Right hindlimb (tissue), 1 donor: ENCODE measurements at regions not wholly inside any gene's neighbourhood (a gene's known extent, or its start where the extent isn't known, plus 50 kb on each side); places are given as distances from the start of the nearest gene placed in this dataset.
"Not testable (repeated sequence)": the region's sequence is repeated elsewhere in the genome, so short reads cannot be mapped to it uniquely, and the experiment has no call there.

Source experiments
- DNase-seq: peaks from one replicate; pipeline ENCODE4 v3.0.0-alpha.2; 2018

- no peak for DNase-seq
Measured at GRCh38 chr13:87582399-87582798, 88.8 kb upstream of the SLITRK5 start.

- DNase-seq = no peak
Measured at GRCh38 chr13:87590518-87590917, 80.7 kb upstream of the SLITRK5 start.

- not testable (repeated sequence) for DNase-seq
Measured at GRCh38 chr13:87604437-87604836, 66.7 kb upstream of the SLITRK5 start.

DNA sequence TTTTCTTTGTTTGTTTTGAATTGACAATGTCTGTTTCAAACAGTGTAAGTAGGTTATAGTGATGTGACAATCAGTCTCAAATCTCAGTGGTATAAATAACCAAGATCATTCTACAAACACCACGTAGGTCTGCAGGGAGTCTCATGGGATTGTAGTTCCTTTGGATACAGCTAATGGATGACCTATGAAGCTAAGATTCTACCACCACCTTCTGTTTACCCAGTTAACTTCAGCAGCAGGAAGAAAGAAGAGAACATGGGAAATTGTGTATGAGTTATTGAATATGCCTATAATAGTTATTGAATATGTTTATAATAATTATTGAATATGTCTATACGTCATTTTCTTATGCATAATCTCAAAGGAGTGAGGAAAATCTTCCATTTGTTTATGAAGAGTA lies 63.9 kb upstream of the SLITRK5 start:
- DNase-seq = no peak

DNA sequence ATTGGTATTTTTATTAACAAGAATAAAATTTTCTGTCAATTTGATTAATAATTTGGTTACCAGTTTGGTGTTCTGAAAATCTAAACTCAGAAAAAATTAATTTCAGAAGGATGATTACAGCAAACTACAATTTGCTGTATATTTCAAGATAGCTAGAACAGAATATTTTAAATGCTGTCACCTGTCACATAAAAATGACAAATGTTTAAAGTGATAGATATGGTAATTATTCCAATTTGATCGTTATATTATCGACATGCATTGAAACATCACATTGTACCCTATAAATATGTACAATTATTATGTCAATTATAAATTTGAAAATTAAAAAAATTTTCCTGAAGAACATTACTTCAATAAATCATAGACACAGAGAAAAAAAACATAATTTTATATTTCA lies 56.9 kb upstream of the SLITRK5 start:
- DNase-seq = no peak
